ENCODE measurements at regions not wholly inside any gene's neighbourhood (a gene's known extent, or its start where the extent isn't known, plus 50 kb on each side); places are given as distances from the start of the nearest gene placed in this dataset.

DNA sequence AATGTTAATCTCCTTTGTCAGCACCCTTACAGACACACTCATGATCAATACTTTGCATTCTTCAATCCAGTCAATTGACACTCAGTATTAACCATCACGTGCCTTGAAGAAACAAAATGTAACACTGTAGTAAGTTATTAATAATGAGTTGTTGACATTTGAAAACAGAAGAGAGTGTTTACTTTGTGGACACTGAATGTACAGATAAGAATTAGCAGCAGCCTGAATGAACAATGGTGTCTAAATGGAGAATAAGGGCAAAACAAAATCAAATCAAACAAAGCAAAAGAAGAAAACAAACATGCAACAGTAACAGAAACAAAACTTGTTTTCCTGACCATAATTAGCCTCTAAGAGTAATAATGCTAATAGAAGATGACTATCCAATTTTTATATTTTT is 1191.1 kb upstream of the MIR17HG start:
- Histone ChIP-seq H3K27ac (no peak overlapping the region), H3K36me3 (no peaks in the 10 kb centered on the region), H3K9me3 (no peaks in the 10 kb centered on the region), H3K27me3 (no peaks in the 10 kb centered on the region), H3K4me1 (no peaks in the 10 kb centered on the region), H3K4me3 (no peak overlapping the region)
- TF ChIP-seq EP300 (IDR thresholded peaks at IDR 0.05; ENCODE audit: low read depth) (no peak), POLR2AphosphoS5 (IDR thresholded peaks at IDR 0.05) (no peak), POLR2A (IDR thresholded peaks at IDR 0.05) (no peak)
- TF ChIP-seq, protein P1, sequence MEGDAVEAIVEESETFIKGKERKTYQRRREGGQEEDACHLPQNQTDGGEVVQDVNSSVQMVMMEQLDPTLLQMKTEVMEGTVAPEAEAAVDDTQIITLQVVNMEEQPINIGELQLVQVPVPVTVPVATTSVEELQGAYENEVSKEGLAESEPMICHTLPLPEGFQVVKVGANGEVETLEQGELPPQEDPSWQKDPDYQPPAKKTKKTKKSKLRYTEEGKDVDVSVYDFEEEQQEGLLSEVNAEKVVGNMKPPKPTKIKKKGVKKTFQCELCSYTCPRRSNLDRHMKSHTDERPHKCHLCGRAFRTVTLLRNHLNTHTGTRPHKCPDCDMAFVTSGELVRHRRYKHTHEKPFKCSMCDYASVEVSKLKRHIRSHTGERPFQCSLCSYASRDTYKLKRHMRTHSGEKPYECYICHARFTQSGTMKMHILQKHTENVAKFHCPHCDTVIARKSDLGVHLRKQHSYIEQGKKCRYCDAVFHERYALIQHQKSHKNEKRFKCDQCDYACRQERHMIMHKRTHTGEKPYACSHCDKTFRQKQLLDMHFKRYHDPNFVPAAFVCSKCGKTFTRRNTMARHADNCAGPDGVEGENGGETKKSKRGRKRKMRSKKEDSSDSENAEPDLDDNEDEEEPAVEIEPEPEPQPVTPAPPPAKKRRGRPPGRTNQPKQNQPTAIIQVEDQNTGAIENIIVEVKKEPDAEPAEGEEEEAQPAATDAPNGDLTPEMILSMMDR (IDR thresholded peaks at IDR 0.05), result no peak
- in situ Hi-C loops (cut with MboI; ENCODE audit: low pct_ligation_motif_present in 1 of 4, low pct_unique_long_range_greater_than_20kb in 1 of 4, low sequenced_read_pairs in 3 of 4), result no loop called here
- WGBS, 2 donors (ENCODE audit: low coverage in 1 of 2), result 61 to 100% methylated on average over 1 of the region's 1 CpG
- intact Hi-C loops (cut with DNase I; ENCODE audit: low total_unique reads), result no loop called here
- DNase-seq, result no peak

DNA sequence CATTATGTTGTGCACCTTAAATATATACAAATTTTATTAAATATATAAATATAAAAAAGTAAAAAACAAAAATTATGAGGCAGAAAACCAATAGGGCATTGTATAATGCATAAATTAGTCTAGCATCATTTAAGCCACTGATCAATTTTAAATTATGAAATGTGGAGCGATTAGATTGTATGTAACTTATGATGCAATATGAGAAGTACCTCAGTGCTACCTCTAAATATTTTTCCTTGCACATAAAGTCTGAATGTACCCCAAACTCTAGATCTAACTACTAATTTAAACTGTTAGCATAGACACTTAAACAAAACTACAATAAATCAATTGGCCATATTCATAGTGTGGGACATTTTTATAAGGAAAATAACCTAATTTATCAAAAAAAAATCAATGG is 1178.5 kb upstream of the MIR17HG start:
- H3K4me1 ChIP-seq, result no peaks in the 10 kb centered on the region
- intact Hi-C loops (cut with DNase I; ENCODE audit: low total_unique reads) (no loop called here), in situ Hi-C loops (cut with MboI; ENCODE audit: low pct_ligation_motif_present in 1 of 4, low pct_unique_long_range_greater_than_20kb in 1 of 4, low sequenced_read_pairs in 3 of 4) (no loop called here)
- no peaks in the 10 kb centered on the region for H3K27me3 ChIP-seq
- TF ChIP-seq POLR2AphosphoS5 (IDR thresholded peaks at IDR 0.05), result no peak
- TF ChIP-seq POLR2A (IDR thresholded peaks at IDR 0.05), result no peak
- no peak for TF ChIP-seq EP300 (IDR thresholded peaks at IDR 0.05; ENCODE audit: low read depth)
- TF ChIP-seq, protein P1 (IDR thresholded peaks at IDR 0.05), result no peak
- no peak overlapping the region for H3K27ac ChIP-seq
- H3K4me3 ChIP-seq, result no peak overlapping the region
- no peaks in the 10 kb centered on the region for H3K36me3 ChIP-seq
- no peak for DNase-seq
- 93% methylated on average over 1 of the region's 1 CpG for WGBS, 2 donors (ENCODE audit: low coverage in 1 of 2)
- no peaks in the 10 kb centered on the region for H3K9me3 ChIP-seq

DNA sequence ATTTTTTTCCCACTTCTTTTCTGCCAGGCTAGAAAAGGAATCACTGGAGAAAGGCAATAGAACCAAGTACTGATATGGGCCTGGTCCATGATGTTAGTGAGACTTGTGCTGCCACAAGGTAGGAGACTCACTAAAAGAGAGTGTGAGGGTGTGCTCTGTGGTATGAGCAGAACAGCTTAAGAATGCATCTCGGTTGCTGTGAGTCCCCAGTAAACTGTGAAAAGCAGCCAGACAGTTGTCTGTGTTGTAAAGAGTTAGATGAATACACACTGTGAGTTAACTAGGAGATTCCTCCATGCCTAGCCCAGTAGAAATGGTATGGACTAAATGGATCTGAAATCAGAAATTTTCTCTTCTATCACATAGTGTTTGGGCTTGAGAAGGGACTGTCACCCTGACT is 1177.3 kb upstream of the MIR17HG start:
- 50% methylated on average over 1 of the region's 1 CpG; no CpG with 5 or more reads in 1 of the 2 donors for WGBS, 2 donors (ENCODE audit: low coverage in 1 of 2)
- intact Hi-C loops (cut with DNase I; ENCODE audit: low total_unique reads), result no loop called here

DNA sequence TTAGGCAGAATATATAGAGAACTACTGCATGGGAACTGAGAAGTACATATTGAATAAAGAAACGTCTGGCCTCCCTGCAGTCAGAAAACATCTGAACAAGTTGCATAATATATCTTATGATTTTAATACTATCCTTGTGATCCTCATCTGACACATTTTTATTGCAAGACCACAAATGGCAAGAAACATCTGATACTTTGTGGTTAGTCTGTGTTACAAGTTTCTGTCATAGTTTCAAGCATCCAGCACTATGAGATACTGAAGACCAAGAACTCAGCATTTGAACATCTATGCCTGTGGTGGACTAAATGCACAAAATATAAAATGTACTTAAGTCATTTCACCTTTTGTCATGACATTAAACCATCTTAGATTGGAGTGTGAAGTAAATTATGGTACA is 1175.8 kb upstream of the MIR17HG start:
- 58 to 64% methylated on average over 1 of the region's 1 CpG for WGBS, 2 donors (ENCODE audit: low coverage in 1 of 2)
- intact Hi-C loops (cut with DNase I; ENCODE audit: low total_unique reads) (no loop called here), in situ Hi-C loops (cut with MboI; ENCODE audit: low pct_ligation_motif_present in 1 of 4, low pct_unique_long_range_greater_than_20kb in 1 of 4, low sequenced_read_pairs in 3 of 4) (no loop called here)
- Histone ChIP-seq H3K36me3 (no peaks in the 10 kb centered on the region), H3K4me3 (no peak overlapping the region), H3K27me3 (no peaks in the 10 kb centered on the region), H3K4me1 (no peaks in the 10 kb centered on the region), H3K27ac (no peak overlapping the region), H3K9me3 (no peaks in the 10 kb centered on the region)
- TF ChIP-seq POLR2AphosphoS5 (IDR thresholded peaks at IDR 0.05), result no peak
- no peak for TF ChIP-seq POLR2A (IDR thresholded peaks at IDR 0.05)
- TF ChIP-seq EP300 (IDR thresholded peaks at IDR 0.05; ENCODE audit: low read depth), result no peak
- TF ChIP-seq, protein P1 (IDR thresholded peaks at IDR 0.05), result no peak
- no peak for DNase-seq

More for the DNA sequence above, 1177.3 kb upstream of the MIR17HG start:
- TF ChIP-seq POLR2AphosphoS5 (IDR thresholded peaks at IDR 0.05), result no peak
- no peak for TF ChIP-seq POLR2A (IDR thresholded peaks at IDR 0.05)
- TF ChIP-seq, protein P1 (IDR thresholded peaks at IDR 0.05), result no peak
- no peak for TF ChIP-seq EP300 (IDR thresholded peaks at IDR 0.05; ENCODE audit: low read depth)
- no peak for DNase-seq
- no peaks in the 10 kb centered on the region for H3K4me1 ChIP-seq
- in situ Hi-C loops (cut with MboI; ENCODE audit: low pct_ligation_motif_present in 1 of 4, low pct_unique_long_range_greater_than_20kb in 1 of 4, low sequenced_read_pairs in 3 of 4), result no loop called here
- H3K4me3 ChIP-seq, result no peak overlapping the region
- no peaks in the 10 kb centered on the region for H3K9me3 ChIP-seq
- no peak overlapping the region for H3K27ac ChIP-seq
- H3K27me3 ChIP-seq, result no peaks in the 10 kb centered on the region
- no peaks in the 10 kb centered on the region for H3K36me3 ChIP-seq
